Activated T-cell treated with anti-CD3 and anti-CD28 coated beads for 48 hours (primary cell): ENCODE measurements at regions not wholly inside any gene's neighbourhood (a gene's known extent, or its start where the extent isn't known, plus 50 kb on each side); places are given as distances from the start of the nearest gene placed in this dataset.
"Not testable (repeated sequence)": the region's sequence is repeated elsewhere in the genome, so short reads cannot be mapped to it uniquely, and the experiment has no call there.

Source experiments
- DNase-seq: peaks from one replicate; pipeline ENCODE4 v3.0.0-alpha.2; 2020; ENCODE audit warnings: low read depth

- no peak for DNase-seq
These were observed 54.0 kb downstream of the RFPL4B start for GRCh38 chr6:112401083-112401482.

GRCh38 chr6:112407101-112407590 is 60.0 kb downstream of the RFPL4B start:
- DNase-seq, result no peak

GRCh38 chr6:112408522-112408921 is 61.4 kb downstream of the RFPL4B start:
- DNase-seq, result no peak

- DNase-seq, result no peak
These were observed 62.2 kb downstream of the RFPL4B start for GRCh38 chr6:112409311-112409710.

DNA sequence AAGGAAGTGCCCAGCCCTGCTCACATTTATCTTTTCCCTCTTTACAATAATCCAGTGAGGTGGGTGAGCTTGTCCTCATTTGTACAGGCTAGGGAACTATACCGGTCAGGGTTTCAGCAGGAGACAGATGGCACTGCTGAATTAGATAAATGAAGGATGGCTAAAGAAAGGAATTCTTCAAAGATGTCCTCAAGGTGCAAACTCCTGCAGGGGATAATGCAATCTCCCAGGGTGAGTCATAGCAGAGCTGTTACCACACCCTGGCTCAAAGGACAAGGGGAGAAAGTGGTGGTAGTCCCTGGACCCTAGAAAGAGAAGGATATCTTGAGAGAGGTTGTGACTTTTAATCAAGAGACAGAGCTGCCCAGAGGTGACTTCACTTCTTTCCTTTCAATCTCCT is 66.7 kb downstream of the RFPL4B start:
- no peak for DNase-seq

DNA sequence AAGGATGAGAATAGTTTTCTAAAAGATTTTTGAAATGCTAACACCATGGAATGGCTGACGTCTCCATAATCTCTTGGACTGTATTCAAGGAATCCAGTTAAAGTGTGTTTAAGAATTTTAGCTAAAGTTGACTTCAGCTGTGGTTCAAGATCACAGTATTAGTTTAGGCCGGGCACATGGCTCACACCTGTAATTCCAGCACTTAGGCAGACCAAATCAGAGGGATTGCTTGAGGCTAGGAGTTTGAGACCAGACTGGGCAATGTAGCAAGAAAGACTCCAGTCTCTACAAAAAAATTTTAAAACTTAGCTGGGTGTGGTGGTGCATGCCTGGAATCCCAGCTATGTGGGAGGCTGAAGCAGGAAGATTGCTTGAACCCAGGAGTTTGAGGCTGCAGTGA is 68.2 kb downstream of the RFPL4B start:
- DNase-seq, result no peak

DNA sequence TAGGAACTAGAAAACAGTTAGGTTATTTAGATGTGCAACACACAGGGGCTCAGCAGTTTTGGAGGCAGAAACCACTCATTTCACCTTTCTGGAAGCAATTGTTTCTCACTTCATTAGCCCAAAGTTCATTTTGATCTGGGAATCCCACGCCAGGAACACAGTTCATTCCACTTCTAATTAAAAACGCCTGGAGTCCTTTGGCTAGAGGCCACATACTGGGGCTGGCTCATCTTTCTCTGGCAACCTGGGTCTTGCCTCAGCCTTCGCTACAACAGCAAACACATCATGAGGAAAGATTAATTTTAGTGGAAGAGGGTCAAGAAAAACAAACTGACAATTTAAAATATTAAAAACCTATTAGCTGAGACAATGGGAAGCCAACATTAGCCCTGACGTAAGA is 69.7 kb downstream of the RFPL4B start:
- no peak for DNase-seq

DNA sequence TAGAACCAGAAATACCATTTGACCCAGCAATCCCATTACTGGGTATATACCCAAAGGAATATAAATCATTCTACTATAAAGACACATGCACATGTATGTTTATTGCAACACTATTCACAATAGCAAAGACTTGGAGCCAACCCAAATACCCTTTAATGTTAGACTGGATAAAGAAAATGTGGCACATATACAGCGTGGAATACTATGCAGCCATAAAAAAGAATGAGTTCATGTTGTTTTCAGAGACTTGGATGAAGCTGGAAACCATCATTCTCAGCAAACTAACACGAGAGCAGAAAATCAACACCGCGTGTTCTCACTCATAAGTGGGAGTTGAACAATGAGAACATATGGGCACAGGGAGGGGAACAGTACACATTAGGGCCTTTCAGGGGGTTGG is 79.9 kb downstream of the RFPL4B start:
- DNase-seq, result not testable (repeated sequence)

GRCh38 chr6:112427499-112427898 is 80.4 kb downstream of the RFPL4B start:
- no peak for DNase-seq

GRCh38 chr6:112428477-112428876 is 81.3 kb downstream of the RFPL4B start:
- DNase-seq, result no peak

DNA sequence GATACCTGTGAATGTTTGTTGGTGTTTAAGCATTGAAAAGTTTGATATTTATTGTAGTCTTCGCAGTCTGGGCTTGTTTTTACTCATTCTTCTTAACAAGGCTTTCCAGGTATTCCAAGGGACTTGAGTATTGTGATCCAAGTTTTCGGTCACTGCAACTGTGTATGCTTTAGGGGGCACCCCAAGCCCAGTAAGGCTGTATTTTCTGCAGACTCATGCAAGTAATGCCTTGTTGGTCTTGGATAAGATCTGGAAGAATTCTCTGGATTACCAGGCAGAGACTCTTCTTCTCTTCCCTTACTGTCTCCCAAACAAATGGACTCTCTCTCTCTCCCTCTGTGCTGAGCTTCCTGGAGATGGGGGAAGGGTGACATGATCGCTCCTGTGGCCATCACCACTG is 82.1 kb downstream of the RFPL4B start:
- no peak for DNase-seq

- no peak for DNase-seq
These were observed 84.7 kb downstream of the RFPL4B start for GRCh38 chr6:112431803-112432202.

GRCh38 chr6:112432853-112433252 is 85.7 kb downstream of the RFPL4B start:
- DNase-seq, result no peak

- DNase-seq, result no peak
These were observed 86.3 kb downstream of the RFPL4B start for GRCh38 chr6:112433457-112433856.

DNA sequence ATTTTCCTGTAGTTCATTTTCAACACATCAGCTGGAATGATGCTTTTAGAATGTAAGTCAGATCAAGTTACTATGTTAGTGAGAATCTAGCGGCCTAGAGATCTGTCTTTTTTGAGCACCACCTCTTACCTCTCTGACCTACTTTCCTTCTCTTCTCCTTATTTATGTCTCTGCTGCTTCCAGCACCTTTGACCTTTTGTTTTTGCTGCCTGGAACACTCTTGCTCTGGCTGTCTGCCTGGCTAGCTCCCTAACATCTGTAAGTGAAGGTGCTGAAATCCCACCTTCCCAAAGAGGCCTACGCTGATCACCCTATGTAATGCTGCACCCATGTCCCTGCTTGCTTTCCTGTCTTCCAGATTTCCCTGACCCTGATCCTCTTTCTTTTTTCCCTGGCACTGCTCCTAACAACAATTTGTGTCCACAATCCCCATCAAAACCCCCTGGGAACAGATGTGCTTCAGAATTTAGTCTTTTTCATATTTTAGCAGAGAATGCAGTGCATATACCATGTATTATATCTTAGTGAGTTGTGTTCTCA is 87.8 kb downstream of the RFPL4B start:
- no peak for DNase-seq

DNA sequence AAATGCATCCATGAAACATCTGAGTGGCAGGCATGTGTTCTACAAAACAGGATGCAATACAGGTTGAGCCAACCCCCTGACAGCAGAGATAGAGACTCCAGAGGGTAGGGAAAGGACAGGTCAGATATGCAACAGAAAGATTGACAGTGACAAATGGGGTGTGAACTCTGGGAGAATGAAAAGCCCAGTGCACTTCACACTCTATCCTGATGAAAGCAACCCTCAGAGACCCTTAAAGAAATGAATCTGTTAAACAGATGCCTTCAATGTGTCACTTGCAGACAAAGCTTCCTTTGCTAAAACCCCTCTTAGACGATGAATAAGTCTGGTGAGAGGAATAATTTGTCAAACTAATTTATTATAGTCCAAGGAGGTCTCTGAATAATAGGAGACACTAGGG is 89.9 kb downstream of the RFPL4B start:
- DNase-seq, result no peak

DNA sequence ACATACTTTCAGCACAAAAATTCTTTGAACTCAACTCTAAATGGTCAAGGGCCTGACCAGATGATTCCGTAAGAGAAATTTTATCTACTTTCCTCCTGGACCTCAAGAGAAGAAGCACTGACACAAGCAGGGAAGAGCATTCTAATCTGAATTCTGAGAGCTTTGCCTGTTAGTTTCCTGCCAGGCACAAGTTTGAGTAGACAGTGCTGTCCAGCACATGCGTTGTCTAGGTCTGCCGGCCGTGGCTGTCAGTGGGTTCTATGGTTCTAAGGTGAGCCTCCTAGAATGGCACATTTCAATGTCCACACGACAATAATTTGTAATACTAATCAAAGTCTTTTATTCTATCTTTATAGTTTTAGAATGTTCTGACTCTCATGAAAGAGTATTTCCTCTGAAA is 91.9 kb downstream of the RFPL4B start:
- DNase-seq, result no peak

DNA sequence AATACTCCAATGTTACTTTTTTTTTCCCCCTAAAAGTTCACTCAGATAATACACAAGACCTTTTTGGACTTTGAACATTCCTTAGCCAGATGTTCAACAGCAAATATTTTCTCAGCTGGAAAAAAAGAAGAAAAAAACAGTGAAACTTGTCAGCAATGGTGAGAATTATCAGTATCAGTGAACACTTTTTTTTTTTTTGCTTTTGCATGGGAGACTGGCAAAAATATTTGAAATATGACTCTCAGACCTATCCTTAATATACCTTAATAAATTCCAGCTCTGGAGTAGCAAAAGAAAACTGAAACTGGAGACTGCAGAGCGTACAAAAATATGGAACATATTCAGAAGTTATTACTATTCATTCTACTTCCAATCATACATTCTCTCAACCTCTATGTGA is 92.3 kb downstream of the RFPL4B start:
- no peak for DNase-seq

- no peak for DNase-seq
These were observed 94.5 kb downstream of the RFPL4B start for GRCh38 chr6:112441607-112442006.

DNA sequence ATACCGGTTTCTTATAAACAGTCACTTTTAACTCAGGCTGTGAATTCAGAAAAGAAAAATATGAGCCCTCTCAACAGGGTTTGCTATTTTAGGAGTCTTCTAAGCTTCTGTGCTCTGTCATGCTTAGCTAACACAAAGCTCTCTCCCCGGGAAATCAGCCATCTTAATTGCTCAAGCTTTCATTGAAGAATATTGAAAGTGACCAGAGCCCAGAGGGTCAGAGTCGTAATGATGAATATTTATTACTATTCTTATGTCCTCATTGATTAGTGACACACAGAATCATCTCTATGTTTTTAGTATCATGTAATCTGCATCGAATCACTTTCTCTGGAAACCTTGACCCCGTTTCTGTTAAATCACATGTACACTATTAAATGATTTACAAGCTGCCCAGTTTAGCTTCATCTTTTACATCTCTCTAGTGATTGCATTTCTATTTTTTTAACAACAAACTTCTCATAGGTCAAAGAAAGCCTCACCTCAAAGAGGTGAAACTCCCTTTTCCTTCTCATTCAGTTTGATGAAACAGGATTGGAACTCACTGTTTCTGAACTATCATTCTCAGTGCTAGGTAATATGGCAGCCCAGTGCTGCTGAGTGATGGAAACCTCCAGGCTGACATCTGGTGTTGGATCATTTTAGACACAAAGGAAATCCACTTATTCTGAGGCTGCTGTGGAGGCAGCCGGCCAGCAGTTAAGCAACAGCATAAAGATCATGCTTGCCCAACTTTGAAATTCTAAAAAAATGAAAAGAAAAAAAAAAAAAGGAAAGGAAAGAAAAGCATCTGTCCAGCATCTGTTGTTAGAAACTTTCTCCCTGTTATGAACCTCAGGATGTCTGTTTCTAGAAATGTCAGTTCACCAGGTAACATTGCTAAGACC is 96.3 kb downstream of the RFPL4B start:
- no peak for DNase-seq

DNA sequence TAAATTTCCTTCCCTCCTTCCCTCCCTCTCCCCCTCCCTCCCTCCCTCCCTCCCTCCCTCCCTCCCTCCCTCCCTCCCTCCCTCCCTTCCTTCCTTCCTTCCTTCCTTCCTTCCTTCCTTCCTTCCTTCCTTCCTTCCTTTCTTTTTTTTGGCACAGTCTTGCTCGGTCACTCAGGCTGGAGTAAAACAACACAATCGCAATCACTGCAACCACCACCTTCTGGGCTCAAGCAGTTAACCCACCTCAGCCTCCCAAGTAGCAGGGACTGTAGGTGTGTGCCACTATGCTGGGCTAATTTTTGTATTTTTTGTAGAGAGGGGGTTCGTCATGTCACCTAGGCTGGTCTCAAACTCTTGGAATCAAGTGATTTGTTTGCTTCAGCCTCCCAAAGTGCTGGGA is 101.7 kb downstream of the RFPL4B start:
- not testable (repeated sequence) for DNase-seq

GRCh38 chr6:112450663-112451062 is 103.5 kb downstream of the RFPL4B start:
- DNase-seq, result no peak

DNA sequence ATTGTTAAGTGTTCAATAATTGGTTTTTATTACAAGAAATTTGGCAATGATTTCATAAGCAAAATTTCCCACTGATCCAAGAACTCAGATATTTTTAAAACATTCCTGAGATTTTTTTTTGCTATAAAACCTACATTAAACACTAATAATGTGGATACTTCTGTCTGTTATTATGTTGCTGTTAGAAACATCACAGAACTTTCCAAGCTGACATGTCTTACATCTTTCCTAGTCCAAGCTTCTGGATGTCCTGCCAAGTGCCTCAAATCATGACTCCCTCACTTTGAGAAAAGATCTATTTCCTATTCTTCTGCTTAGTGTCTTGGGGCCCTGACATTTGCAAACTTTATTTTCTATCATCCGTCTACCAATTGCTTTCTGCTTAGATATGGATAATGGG is 110.8 kb downstream of the RFPL4B start:
- DNase-seq, result no peak
